ENCODE measurements at regions not wholly inside any gene's neighbourhood (a gene's known extent, or its start where the extent isn't known, plus 50 kb on each side); places are given as distances from the start of the nearest gene placed in this dataset.
"Not testable (repeated sequence)": the region's sequence is repeated elsewhere in the genome, so short reads cannot be mapped to it uniquely, and the experiment has no call there.

DNA sequence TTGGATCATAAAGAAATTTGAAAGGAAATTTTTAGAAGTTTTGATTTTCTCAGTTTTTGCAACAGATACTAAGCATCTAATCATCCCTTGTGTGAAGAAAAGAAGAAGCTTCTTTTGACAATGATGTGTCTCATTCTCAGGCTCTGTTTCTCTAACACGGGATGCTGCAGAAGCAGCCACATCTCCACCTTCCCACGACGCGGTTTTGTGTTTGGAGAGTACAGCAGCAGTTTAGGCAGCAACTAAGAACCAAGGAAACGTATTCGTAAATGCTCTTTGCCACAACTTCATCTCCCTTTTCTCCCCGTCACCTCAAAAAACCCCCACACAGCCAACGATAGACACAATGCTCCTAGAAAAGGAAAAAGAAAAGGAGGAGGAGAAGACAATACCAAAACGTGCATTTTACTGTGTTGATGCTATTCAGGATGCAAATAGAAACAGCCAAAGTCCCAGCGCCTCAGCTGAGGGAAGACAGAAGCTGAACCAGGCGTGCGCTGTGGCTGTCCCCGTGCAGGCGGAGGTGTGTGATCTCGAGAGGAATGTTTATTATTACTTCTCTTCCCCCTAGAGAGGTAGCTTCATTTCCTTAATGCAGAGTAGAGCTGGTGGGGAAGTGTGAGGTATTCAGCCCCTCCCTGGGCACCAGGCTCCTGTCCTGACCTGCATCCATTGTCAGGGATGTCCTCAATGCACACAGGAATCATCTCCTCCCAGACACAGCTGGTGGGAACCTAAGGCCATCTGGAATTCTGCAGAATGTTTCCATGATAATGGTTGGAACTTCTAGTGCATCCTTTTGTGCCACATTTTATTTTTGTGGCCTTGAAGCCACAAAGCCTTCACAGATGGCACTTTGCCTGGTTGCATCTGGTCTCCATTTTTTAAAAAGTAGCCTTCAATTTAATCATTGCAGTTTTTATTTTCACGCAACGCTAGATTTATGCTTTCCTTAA lies 174.6 kb upstream of the KLF6 start:
- DNase-seq (ENCODE audit: extremely low read depth, low read depth): no peak
- H3K4me3 ChIP-seq (replicated peaks; ENCODE audit: low read depth, low read length): no peak overlapping the region
- TF ChIP-seq, protein P1, sequence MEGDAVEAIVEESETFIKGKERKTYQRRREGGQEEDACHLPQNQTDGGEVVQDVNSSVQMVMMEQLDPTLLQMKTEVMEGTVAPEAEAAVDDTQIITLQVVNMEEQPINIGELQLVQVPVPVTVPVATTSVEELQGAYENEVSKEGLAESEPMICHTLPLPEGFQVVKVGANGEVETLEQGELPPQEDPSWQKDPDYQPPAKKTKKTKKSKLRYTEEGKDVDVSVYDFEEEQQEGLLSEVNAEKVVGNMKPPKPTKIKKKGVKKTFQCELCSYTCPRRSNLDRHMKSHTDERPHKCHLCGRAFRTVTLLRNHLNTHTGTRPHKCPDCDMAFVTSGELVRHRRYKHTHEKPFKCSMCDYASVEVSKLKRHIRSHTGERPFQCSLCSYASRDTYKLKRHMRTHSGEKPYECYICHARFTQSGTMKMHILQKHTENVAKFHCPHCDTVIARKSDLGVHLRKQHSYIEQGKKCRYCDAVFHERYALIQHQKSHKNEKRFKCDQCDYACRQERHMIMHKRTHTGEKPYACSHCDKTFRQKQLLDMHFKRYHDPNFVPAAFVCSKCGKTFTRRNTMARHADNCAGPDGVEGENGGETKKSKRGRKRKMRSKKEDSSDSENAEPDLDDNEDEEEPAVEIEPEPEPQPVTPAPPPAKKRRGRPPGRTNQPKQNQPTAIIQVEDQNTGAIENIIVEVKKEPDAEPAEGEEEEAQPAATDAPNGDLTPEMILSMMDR (IDR thresholded peaks at IDR 0.05; ENCODE audit: low read depth, low read length, missing control alignments): no peak

GRCh38 chr10:3958472-3958996 lies 173.5 kb upstream of the KLF6 start:
- DNase-seq (ENCODE audit: extremely low read depth, low read depth): no peak
- H3K4me3 ChIP-seq (replicated peaks; ENCODE audit: low read depth, low read length): no peak overlapping the region
- TF ChIP-seq, protein P1 (IDR thresholded peaks at IDR 0.05; ENCODE audit: low read depth, low read length, missing control alignments): no peak

DNA sequence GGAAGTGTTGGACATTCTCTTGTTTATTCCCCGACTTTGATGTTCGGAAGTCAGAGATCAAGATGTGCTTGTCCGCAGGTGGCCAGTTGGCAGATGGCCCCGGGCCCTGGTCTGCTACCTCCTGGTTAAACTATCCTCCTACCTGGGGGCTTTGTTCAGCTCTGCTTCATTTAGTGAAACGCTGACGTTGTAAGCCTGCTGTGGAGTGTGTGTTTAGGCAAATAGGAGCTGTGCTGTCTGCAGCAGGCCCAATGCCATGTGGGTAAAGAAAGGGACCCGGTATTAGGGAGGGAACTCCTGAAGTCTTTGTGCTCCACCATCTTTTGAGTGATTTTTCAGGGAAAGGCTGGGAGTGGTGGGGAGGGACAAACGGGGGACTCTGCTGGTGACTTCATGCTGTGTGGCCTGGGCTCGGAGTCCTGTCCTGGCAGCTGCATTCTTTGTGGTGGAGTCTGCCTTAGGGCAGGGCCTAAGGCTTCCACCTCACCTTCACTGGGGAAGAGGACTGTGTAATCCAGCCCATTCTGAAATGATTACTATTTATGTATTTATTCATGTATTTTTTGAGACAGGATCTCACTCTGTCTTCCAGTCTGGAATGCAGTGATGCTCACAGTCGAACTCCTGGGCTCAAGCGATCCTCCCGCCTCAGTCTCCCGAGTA lies 171.1 kb upstream of the KLF6 start:
- TF ChIP-seq, protein P1 (IDR thresholded peaks at IDR 0.05; ENCODE audit: low read depth, low read length, missing control alignments): no peak
- no peak overlapping the region for H3K4me3 ChIP-seq (replicated peaks; ENCODE audit: low read depth, low read length)
- DNase-seq (ENCODE audit: extremely low read depth, low read depth): no peak

DNA sequence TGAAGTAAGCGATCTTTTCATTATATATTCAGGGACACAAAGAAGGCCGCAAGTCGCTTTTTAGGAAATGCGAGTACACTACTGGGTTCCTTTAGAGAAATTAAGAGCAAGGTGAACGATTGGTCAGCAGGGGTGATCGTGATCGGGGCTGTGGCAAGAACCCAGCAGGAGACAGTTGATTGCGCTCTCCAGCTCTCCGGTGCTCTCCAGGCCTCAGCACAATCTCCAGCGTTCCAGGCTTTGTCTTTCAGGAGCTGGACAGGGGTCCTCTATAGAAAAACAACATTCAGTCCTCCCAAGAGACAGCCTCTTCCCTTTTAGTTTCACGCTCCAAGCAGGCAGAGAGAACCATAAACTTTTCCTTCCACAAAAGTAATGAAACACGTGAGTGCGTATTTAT lies 170.5 kb upstream of the KLF6 start:
- TF ChIP-seq, protein P1 (IDR thresholded peaks at IDR 0.05; ENCODE audit: low read depth, low read length, missing control alignments): no peak
- no peak for DNase-seq (ENCODE audit: extremely low read depth, low read depth)
- H3K4me3 ChIP-seq (replicated peaks; ENCODE audit: low read depth, low read length): no peak overlapping the region

DNA sequence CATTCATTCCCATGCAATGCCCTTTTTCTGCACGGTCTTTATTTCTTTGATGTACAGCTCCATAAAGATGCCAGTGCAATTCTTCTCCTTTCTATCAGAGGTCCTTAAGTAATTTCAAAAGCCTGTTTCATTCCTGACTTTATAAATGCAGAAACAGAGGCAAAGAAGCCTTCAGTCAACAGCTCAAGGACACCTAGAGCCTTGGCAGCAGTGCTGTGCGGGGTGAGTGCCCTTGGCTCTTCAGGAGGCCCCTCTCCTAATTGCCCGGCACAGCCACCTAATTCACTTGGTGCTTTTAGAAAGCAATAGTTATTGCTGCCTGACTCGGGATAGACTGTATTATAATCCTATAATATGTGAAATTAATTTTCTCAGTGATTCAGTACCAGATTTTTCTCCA lies 169.6 kb upstream of the KLF6 start:
- H3K4me3 ChIP-seq (replicated peaks; ENCODE audit: low read depth, low read length): no peak overlapping the region
- TF ChIP-seq, protein P1 (IDR thresholded peaks at IDR 0.05; ENCODE audit: low read depth, low read length, missing control alignments): no peak
- DNase-seq (ENCODE audit: extremely low read depth, low read depth): no peak

DNA sequence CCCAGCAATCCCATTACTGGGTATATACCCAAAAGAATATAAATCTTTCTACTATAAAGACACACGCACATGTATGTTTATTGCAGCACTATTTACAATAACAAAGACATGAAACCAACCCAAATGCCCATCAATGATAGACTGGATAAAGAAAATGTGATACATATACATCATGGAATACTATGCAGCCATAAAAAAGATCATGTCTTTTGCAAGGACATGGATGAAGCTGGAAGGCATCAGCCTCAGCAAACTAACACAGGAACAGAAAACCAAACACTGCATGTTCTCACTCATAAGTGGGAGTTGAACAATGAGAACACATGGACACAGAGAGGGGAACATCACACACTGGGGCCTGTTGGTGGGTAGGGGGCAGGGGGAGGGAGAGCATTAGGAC lies 169.0 kb upstream of the KLF6 start:
- not testable (repeated sequence) for DNase-seq (ENCODE audit: extremely low read depth, low read depth)

DNA sequence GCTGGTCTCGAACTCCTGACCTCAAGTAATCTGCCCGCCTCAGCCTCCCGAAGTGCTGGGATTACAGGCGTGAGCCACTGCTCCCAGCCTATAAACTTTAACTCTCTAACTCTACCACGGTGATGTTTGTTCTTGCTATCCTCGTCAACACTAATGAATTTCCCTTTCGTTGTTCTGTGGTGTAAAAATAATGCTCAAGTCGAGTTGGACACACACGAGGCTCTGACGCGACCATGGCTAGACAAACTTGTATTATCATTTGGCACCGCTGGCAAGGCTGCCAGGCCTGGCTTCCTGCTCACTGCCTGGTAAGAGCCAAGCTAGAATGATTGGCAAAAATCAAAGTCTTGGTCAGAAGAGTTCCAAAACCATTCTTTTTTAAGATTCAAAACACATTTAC lies 167.0 kb upstream of the KLF6 start:
- TF ChIP-seq, protein P1 (IDR thresholded peaks at IDR 0.05; ENCODE audit: low read depth, low read length, missing control alignments): no peak
- no peak for DNase-seq (ENCODE audit: extremely low read depth, low read depth)
- no peak overlapping the region for H3K4me3 ChIP-seq (replicated peaks; ENCODE audit: low read depth, low read length)

More for the DNA sequence above, 169.0 kb upstream of the KLF6 start:
- H3K4me3 ChIP-seq (replicated peaks; ENCODE audit: low read depth, low read length): not testable (repeated sequence)
